Breast epithelium (tissue), 3 donors: ENCODE measurements at regions not wholly inside any gene's neighbourhood (a gene's known extent, or its start where the extent isn't known, plus 50 kb on each side); places are given as distances from the start of the nearest gene placed in this dataset.

Experiments used
- CTCF ChIP-seq, 3 donors: fragments of 450-650 bp; IDR thresholded peaks; one replicate each; pipeline ENCODE4 v1.5.1; 2016 to 2017; ENCODE audit warnings: antibody characterized with exemption in 3 of 3, mild to moderate bottlenecking in 3 of 3, moderate library complexity in 3 of 3
- POLR2A ChIP-seq: fragments of 450-650 bp; IDR thresholded peaks from one replicate; pipeline ENCODE4 v1.6.1; 2016; ENCODE audit warnings: antibody characterized with exemption, mild to moderate bottlenecking, moderate library complexity
- POLR2AphosphoS5 ChIP-seq, 3 donors: sonication (generic); formaldehyde crosslinking; IDR thresholded peaks; one replicate each; pipeline ENCODE4 v1.6.1; 2017; ENCODE audit warnings: antibody characterized with exemption in 3 of 3

GRCh38 chr14:82035397-82035796 lies 501.7 kb upstream of the SEL1L start:
- no peak for TF ChIP-seq POLR2A
- no peak for TF ChIP-seq CTCF (IDR thresholded peaks at IDR 0.05)
- TF ChIP-seq POLR2AphosphoS5 (IDR thresholded peaks at IDR 0.05), result no peak
